Psoas muscle (tissue), 7 donors: ENCODE measurements at regions not wholly inside any gene's neighbourhood (a gene's known extent, or its start where the extent isn't known, plus 50 kb on each side); places are given as distances from the start of the nearest gene placed in this dataset.

Experiments
- ATAC-seq, 4 donors: fragments of 200-7000 bp; cut with Tn5 transposase; one replicate each; pipeline ENCODE4 v1.9.1; 2020; ENCODE audit warnings: moderate library complexity in 3 of 4, mild to moderate bottlenecking in 2 of 4
- DNase-seq, 2 donors: peaks; one replicate each; pipeline ENCODE4 v3.0.0-alpha.2; 2020
- H3K27ac ChIP-seq: fragments of 200-600 bp; one replicate; pipeline ENCODE4 v1.8.0; 2022
- H3K27me3 ChIP-seq, 3 donors: fragments of 200-600 bp in 1 of 3; one replicate each; pipeline versions ENCODE4 v1.6.1 to v1.8.0; 2013 to 2022; ENCODE audit warnings: low read length in 2 of 3, mild to moderate bottlenecking in 2 of 3, moderate library complexity in 1 of 3; ENCODE audit not compliant: insufficient read depth in 3 of 3
- H3K36me3 ChIP-seq, 2 donors: fragments of 200-600 bp in 1 of 2; one replicate each; pipeline versions ENCODE4 v1.6.1 to v1.8.0; 2013 to 2022; ENCODE audit warnings: low read depth in 1 of 2, mild to moderate bottlenecking in 1 of 2, moderate library complexity in 1 of 2; ENCODE audit not compliant: insufficient read depth in 1 of 2
- H3K4me1 ChIP-seq: fragments of 200-600 bp; one replicate; pipeline ENCODE4 v1.8.0; 2022
- H3K4me3 ChIP-seq: fragments of 200-600 bp; one replicate; pipeline ENCODE4 v1.8.0; 2022; ENCODE audit warnings: mild to moderate bottlenecking
- H3K9me3 ChIP-seq: fragments of 200-600 bp; one replicate; pipeline ENCODE4 v1.8.0; 2022
- WGBS, 3 donors: extraction: QIAGEN DNeasy Blood & Tissue Kit; methylation state at CpG; one replicate each; pipeline versions ENCODE4 v1.1.6 to v1.1.7; 2013; 5-methylcytosine and 5-hydroxymethylcytosine counted together
- intact Hi-C, 2 donors: fragments of 100-400 bp; cut with DNase I; formaldehyde crosslinking; loops; one replicate each; pipeline versions ENCODE4 v1.11.0 to v1.14.2; 2022
- TF ChIP-seq, protein P1 (sequence below): fragments of 200-600 bp; IDR thresholded peaks from one replicate; pipeline ENCODE4 v1.8.0; 2022; ENCODE audit warnings: antibody characterized with exemption
- donor health status: healthy with polysubstance abuse.
- donor health status: DM: no; HTN: no; CAD: no; lungs with moderate emphysema.
- donor health status: Bipolar disorder and iron deficiency.
- donor health status: healthy.
- donor health status: DM: yes; HTN: yes; CAD: no.
- donor health status: DM: no; HTN: no; CAD: no.
- donor health status: DM: yes; HTN: yes; CAD: no.

GRCh38 chr15:94584833-94585244 is 353.5 kb downstream of the MCTP2 start:
- intact Hi-C loops = no loop called here
- no peaks in the 10 kb centered on the region for H3K4me1 ChIP-seq
- H3K36me3 ChIP-seq = no peaks in the 10 kb centered on the region
- ATAC-seq (no peak), DNase-seq (no peak)
- no peak overlapping the region for H3K27ac ChIP-seq
- WGBS, 3 donors = 59 to 60% (median 60%) methylated on average over 11 of the region's 11 CpGs
- no peaks in the 10 kb centered on the region for H3K27me3 ChIP-seq
- H3K4me3 ChIP-seq = no peak overlapping the region
- TF ChIP-seq, protein P1, sequence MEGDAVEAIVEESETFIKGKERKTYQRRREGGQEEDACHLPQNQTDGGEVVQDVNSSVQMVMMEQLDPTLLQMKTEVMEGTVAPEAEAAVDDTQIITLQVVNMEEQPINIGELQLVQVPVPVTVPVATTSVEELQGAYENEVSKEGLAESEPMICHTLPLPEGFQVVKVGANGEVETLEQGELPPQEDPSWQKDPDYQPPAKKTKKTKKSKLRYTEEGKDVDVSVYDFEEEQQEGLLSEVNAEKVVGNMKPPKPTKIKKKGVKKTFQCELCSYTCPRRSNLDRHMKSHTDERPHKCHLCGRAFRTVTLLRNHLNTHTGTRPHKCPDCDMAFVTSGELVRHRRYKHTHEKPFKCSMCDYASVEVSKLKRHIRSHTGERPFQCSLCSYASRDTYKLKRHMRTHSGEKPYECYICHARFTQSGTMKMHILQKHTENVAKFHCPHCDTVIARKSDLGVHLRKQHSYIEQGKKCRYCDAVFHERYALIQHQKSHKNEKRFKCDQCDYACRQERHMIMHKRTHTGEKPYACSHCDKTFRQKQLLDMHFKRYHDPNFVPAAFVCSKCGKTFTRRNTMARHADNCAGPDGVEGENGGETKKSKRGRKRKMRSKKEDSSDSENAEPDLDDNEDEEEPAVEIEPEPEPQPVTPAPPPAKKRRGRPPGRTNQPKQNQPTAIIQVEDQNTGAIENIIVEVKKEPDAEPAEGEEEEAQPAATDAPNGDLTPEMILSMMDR = no peak
- no peaks in the 10 kb centered on the region for H3K9me3 ChIP-seq

- intact Hi-C loops = no loop called here
- ATAC-seq = no peak
- Histone ChIP-seq H3K4me3 (no peak overlapping the region), H3K27ac (no peak overlapping the region), H3K9me3 (no peaks in the 10 kb centered on the region), H3K4me1 (no peaks in the 10 kb centered on the region), H3K36me3 (no peaks in the 10 kb centered on the region), H3K27me3 (no peaks in the 10 kb centered on the region)
- no peak for DNase-seq
- 70 to 73% (median 73%) methylated on average over 3 of the region's 3 CpGs for WGBS, 3 donors
- TF ChIP-seq, protein P1 = no peak
Measured at GRCh38 chr15:94586099-94586498, 354.7 kb downstream of the MCTP2 start.

- 88 to 91% (median 88%) methylated on average over 2 of the region's 2 CpGs for WGBS, 3 donors
Measured at GRCh38 chr15:94587113-94587512, 355.8 kb downstream of the MCTP2 start.

GRCh38 chr15:94588993-94589392 is 357.6 kb downstream of the MCTP2 start:
- 75 to 82% (median 76%) methylated on average over 4 of the region's 4 CpGs for WGBS, 3 donors
- intact Hi-C loops = no loop called here
- H3K4me3 ChIP-seq = no peak overlapping the region
- H3K36me3 ChIP-seq = no peaks in the 10 kb centered on the region
- ATAC-seq = no peak
- no peaks in the 10 kb centered on the region for H3K27me3 ChIP-seq
- H3K27ac ChIP-seq = no peak overlapping the region
- no peak for DNase-seq
- TF ChIP-seq, protein P1 = no peak
- no peaks in the 10 kb centered on the region for H3K4me1 ChIP-seq
- no peaks in the 10 kb centered on the region for H3K9me3 ChIP-seq

More at GRCh38 chr15:94587113-94587512, 355.8 kb downstream of the MCTP2 start:
- TF ChIP-seq, protein P1 = no peak
- intact Hi-C loops = no loop called here
- no peaks in the 10 kb centered on the region for H3K4me1 ChIP-seq
- ATAC-seq (no peak), DNase-seq (no peak)
- H3K4me3 ChIP-seq = no peak overlapping the region
- no peaks in the 10 kb centered on the region for H3K36me3 ChIP-seq
- H3K9me3 ChIP-seq = no peaks in the 10 kb centered on the region
- no peak overlapping the region for H3K27ac ChIP-seq
- H3K27me3 ChIP-seq = no peaks in the 10 kb centered on the region

GRCh38 chr15:94592495-94592894 is 361.1 kb downstream of the MCTP2 start:
- no peak for DNase-seq
- no peak overlapping the region for H3K27ac ChIP-seq
- ATAC-seq = no peak

More at GRCh38 chr15:94592495-94592894, 361.1 kb downstream of the MCTP2 start:
- Histone ChIP-seq H3K36me3 (no peaks in the 10 kb centered on the region), H3K4me3 (no peak overlapping the region), H3K9me3 (no peaks in the 10 kb centered on the region), H3K4me1 (no peaks in the 10 kb centered on the region), H3K27me3 (peaks cover 0 to 5% (median 0%) of the 10 kb centered on the region in 3 donors)
- TF ChIP-seq, protein P1 = no peak
- intact Hi-C loops = no loop called here
